ENCODE measurements at regions not wholly inside any gene's neighbourhood (a gene's known extent, or its start where the extent isn't known, plus 50 kb on each side); places are given as distances from the start of the nearest gene placed in this dataset.

DNA sequence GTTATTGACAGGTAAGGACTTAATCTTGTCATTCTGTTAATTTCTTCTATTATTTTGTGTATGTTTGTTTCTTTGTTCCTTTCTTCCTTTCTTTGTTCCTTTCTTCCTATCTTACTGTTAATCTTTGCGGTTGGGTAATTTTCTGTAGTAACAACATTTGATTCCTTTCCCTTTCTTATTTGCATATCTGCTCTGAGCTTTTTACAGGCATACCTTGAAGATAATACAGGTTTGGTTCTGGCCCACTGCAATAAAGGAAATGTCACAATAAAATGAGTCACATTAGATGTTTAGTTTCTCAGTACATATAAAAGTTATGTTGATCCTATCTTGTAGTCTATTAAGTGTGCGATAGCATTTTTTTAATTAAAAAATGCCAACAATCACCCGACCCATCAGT lies 440.7 kb downstream of the NFIB start:
- Mint-ChIP-seq H3K9me3 (peaks cover 12% of the 10 kb centered on the region), H3K4me3 (no peak overlapping the region), H3K27me3 (no peaks in the 10 kb centered on the region), H3K27ac (no peak overlapping the region), H3K36me3 (ENCODE audit: low read depth) (no peaks in the 10 kb centered on the region), H3K4me1 (no peaks in the 10 kb centered on the region)
- ATAC-seq (replicated peaks) = no peak

DNA sequence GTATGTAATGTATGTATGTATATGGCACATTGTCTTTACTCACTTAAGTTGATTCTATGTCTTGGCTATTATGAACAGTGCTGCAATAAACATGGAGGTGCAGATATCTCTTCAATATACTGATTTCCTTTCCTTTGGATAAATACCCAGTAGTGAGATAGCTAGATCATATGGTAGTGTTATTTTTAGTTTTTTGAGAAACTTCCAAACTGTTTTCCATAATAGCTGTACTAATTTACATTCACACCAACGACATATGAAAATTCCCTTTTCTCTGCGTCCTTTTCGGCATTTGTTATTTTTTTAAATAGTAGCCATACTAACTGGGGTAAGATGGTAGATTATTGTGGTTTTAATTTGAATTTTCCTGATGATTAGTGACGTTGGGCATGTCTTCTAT lies 445.6 kb downstream of the NFIB start:
- no peaks in the 10 kb centered on the region for H3K36me3 Mint-ChIP-seq (ENCODE audit: low read depth)
- no peaks in the 10 kb centered on the region for H3K27me3 Mint-ChIP-seq
- ATAC-seq (replicated peaks) = no peak
- H3K4me3 Mint-ChIP-seq = no peak overlapping the region
- H3K4me1 Mint-ChIP-seq = no peaks in the 10 kb centered on the region
- H3K9me3 Mint-ChIP-seq = peaks cover 7% of the 10 kb centered on the region
- no peak overlapping the region for H3K27ac Mint-ChIP-seq

GRCh38 chr9:13865869-13866268 lies 448.1 kb downstream of the NFIB start:
- Mint-ChIP-seq H3K9me3 (peaks cover 4% of the 10 kb centered on the region), H3K27ac (no peak overlapping the region), H3K4me3 (no peak overlapping the region), H3K36me3 (ENCODE audit: low read depth) (no peaks in the 10 kb centered on the region), H3K4me1 (no peaks in the 10 kb centered on the region), H3K27me3 (no peaks in the 10 kb centered on the region)
- no peak for ATAC-seq (replicated peaks)

DNA sequence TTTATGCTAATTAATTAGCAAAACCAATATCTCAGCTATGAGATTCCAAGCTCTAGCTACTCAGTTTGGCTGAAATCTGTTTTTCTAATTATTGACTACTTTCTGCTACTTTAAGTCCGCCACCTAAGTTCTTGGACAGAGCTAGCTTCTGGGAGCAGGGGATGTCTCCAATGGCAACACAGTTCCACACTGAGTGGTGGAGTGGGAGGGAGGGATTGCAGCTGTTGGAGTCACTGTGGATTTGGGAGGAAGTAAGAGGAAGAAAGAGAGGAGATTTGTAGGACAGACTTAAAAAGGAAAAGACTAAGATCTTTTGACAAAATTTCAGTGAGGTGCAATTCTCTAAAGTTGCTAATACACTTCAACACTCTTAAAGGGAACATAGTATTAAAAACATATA lies 450.8 kb downstream of the NFIB start:
- H3K4me1 Mint-ChIP-seq = no peaks in the 10 kb centered on the region
- no peak for ATAC-seq (replicated peaks)
- H3K27me3 Mint-ChIP-seq = no peaks in the 10 kb centered on the region
- no peak overlapping the region for H3K27ac Mint-ChIP-seq
- H3K36me3 Mint-ChIP-seq (ENCODE audit: low read depth) = no peaks in the 10 kb centered on the region
- H3K4me3 Mint-ChIP-seq = no peak overlapping the region
- H3K9me3 Mint-ChIP-seq = peaks cover 4% of the 10 kb centered on the region

DNA sequence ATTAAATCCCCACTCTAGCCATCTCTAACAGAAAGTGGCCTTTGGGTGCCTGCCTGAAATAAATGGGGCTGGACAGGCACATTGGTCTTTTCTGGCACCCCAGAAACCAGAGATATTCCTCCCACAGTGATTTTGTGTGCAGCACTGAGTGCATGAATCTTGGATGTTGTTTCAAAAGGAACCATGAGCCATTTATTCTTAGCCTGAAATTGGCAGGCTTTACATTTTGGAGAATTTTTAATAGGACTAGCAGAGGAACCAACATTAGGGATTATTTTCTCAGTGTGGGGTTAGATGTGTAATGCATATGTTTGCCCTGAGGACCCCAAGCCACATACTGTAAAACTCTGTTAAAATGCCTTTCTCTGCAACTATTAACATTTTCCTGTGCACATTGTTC lies 451.3 kb downstream of the NFIB start:
- Mint-ChIP-seq H3K9me3 (peaks cover 4% of the 10 kb centered on the region), H3K27ac (no peak overlapping the region), H3K4me3 (no peak overlapping the region), H3K4me1 (no peaks in the 10 kb centered on the region), H3K27me3 (no peaks in the 10 kb centered on the region), H3K36me3 (ENCODE audit: low read depth) (no peaks in the 10 kb centered on the region)
- ATAC-seq (replicated peaks) = no peak

GRCh38 chr9:13860946-13861640 lies 452.8 kb downstream of the NFIB start:
- Mint-ChIP-seq H3K4me3 (no peak overlapping the region), H3K27ac (no peak overlapping the region), H3K4me1 (no peaks in the 10 kb centered on the region), H3K36me3 (ENCODE audit: low read depth) (no peaks in the 10 kb centered on the region), H3K27me3 (no peaks in the 10 kb centered on the region), H3K9me3 (peaks cover 13% of the 10 kb centered on the region)
- no peak for ATAC-seq (replicated peaks)

GRCh38 chr9:13860019-13860418 lies 453.9 kb downstream of the NFIB start:
- ATAC-seq (replicated peaks) = no peak
- H3K36me3 Mint-ChIP-seq (ENCODE audit: low read depth) = no peaks in the 10 kb centered on the region
- no peak overlapping the region for H3K27ac Mint-ChIP-seq
- no peaks in the 10 kb centered on the region for H3K4me1 Mint-ChIP-seq
- peaks cover 13% of the 10 kb centered on the region for H3K9me3 Mint-ChIP-seq
- H3K27me3 Mint-ChIP-seq = no peaks in the 10 kb centered on the region
- H3K4me3 Mint-ChIP-seq = no peak overlapping the region

DNA sequence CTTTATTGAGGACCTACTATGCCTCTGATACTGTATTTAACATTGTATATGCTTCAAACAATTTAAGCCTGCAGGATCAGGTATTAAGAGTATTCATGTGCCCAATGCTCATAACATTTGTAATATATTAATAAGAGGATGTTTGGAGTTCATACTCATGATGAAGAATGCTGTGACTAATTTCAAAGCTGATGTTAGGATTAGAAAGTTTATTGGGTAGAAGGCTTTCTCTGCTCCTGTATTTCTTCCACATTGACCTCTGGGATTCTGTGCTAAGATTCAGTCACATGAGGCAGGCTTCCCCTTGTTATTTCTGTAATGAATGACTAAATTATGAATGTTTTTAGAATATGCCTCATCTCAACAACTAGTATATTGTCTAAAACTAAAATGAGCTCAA lies 456.4 kb downstream of the NFIB start:
- peaks cover 9% of the 10 kb centered on the region for H3K9me3 Mint-ChIP-seq
- no peaks in the 10 kb centered on the region for H3K36me3 Mint-ChIP-seq (ENCODE audit: low read depth)
- H3K27ac Mint-ChIP-seq = no peak overlapping the region
- no peaks in the 10 kb centered on the region for H3K4me1 Mint-ChIP-seq
- no peak for ATAC-seq (replicated peaks)
- H3K27me3 Mint-ChIP-seq = no peaks in the 10 kb centered on the region
- H3K4me3 Mint-ChIP-seq = no peak overlapping the region

DNA sequence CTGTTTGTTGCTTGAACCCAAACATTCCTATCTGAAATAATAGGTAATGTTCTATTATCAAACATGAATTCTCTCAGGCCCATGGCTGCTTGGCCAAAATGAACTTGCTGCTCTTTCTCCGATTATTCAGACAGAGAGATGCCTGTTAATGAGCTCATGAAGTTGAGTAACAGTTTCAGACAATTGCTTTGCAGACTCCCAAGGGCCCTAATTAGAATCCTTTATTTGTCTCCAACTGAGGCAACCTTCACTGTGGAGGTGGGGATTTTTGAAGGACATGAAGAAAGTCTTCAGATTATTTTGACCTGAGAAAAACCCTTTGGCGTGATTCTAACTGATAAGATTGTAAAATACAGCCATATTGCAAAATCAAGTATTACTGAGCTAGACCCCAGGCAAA lies 466.7 kb downstream of the NFIB start:
- Mint-ChIP-seq H3K36me3 (ENCODE audit: low read depth) (no peaks in the 10 kb centered on the region), H3K27me3 (no peaks in the 10 kb centered on the region), H3K4me3 (no peak overlapping the region), H3K27ac (no peak overlapping the region), H3K4me1 (no peaks in the 10 kb centered on the region), H3K9me3 (peaks cover 10% of the 10 kb centered on the region)
- ATAC-seq (replicated peaks) = no peak

DNA sequence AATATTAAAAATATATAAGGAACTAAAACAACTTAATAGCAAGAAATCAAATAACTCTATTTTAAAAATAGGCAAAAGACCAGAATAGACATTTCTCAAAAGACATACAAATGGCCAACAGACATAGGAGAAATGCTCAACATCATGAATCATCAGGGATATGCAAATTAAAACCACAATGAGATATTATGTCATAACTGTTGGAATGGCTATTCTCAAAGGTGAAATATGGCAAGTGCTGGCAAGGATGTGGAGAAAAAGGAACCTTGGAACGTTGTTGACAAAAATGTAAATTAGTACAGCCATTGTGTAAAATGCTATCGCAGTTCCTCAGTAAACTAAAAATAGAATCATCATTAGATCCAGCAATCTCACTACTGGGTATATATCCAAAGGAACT lies 468.5 kb downstream of the NFIB start:
- H3K27ac Mint-ChIP-seq = no peak overlapping the region
- no peak for ATAC-seq (replicated peaks)
- no peaks in the 10 kb centered on the region for H3K4me1 Mint-ChIP-seq
- H3K4me3 Mint-ChIP-seq = no peak overlapping the region
- H3K27me3 Mint-ChIP-seq = no peaks in the 10 kb centered on the region
- no peaks in the 10 kb centered on the region for H3K36me3 Mint-ChIP-seq (ENCODE audit: low read depth)
- peaks cover 10% of the 10 kb centered on the region for H3K9me3 Mint-ChIP-seq

DNA sequence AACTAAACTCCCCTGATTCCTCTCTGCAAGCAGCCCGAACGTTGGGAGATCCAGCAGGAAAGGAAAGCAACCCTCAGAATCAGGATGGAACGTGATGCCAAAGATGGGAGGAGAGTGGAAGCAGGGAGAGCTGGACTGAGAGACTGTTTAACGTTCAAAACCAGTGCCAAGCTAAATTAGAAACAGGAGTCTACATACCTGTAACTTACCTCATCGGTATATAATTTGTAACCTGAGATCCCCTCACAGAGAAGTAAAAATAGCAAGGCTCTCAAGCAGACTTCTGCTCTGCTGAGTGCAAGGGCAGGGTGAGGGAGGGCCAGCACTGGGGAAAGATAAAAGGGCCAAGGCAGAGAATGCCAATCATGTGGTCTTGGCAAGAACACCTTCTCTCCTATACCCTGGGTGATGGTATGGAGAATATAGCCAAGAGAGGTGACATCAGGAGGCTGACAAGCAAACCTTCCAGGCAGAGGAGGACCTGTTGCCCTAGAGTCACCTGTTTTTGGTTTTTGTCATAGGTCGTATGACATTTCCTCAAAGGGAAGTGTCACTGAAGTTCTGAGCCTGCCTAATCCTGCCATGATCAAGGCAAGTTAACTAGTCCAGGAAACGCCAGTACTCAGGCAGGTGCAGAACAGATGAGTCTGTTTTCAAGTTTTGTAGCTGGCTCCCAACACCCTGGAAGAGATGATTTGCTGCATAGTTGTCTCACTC lies 472.0 kb downstream of the NFIB start:
- no peaks in the 10 kb centered on the region for H3K36me3 Mint-ChIP-seq (ENCODE audit: low read depth)
- H3K4me3 Mint-ChIP-seq = no peak overlapping the region
- no peak for ATAC-seq (replicated peaks)
- no peak overlapping the region for H3K27ac Mint-ChIP-seq
- peaks cover 10% of the 10 kb centered on the region for H3K9me3 Mint-ChIP-seq
- no peaks in the 10 kb centered on the region for H3K27me3 Mint-ChIP-seq
- no peaks in the 10 kb centered on the region for H3K4me1 Mint-ChIP-seq

- no peaks in the 10 kb centered on the region for H3K36me3 Mint-ChIP-seq (ENCODE audit: low read depth)
- H3K9me3 Mint-ChIP-seq = peaks cover 25% of the 10 kb centered on the region
- H3K4me1 Mint-ChIP-seq = no peaks in the 10 kb centered on the region
- no peak overlapping the region for H3K27ac Mint-ChIP-seq
- H3K4me3 Mint-ChIP-seq = no peak overlapping the region
- no peak for ATAC-seq (replicated peaks)
- H3K27me3 Mint-ChIP-seq = no peaks in the 10 kb centered on the region
Observed at GRCh38 chr9:13832446-13832845, 481.5 kb downstream of the NFIB start.

DNA sequence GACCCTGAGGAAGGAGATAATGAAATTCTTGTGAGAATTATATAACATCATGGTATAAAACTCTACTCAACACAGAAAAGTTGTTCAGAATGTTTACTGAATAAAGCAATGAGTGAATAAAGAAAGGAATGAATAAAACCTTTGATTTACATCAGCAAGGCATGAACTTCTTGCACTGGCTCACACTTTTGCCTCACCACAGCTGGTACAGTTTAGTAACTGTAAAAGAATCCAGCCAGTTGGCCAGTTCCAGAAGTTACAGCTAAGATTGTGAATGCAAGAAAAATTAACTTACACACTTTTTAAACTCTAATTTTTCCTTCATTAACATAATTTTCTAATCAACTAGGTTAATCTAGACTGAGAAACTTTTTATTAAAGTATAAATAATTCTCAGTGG lies 490.9 kb downstream of the NFIB start:
- Mint-ChIP-seq H3K4me3 (no peak overlapping the region), H3K9me3 (peaks cover 7% of the 10 kb centered on the region), H3K27me3 (no peaks in the 10 kb centered on the region), H3K4me1 (no peaks in the 10 kb centered on the region), H3K27ac (no peak overlapping the region), H3K36me3 (ENCODE audit: low read depth) (no peaks in the 10 kb centered on the region)
- no peak for ATAC-seq (replicated peaks)

- Mint-ChIP-seq H3K36me3 (ENCODE audit: low read depth) (no peaks in the 10 kb centered on the region), H3K9me3 (peaks cover 15% of the 10 kb centered on the region), H3K27me3 (no peaks in the 10 kb centered on the region), H3K27ac (no peak overlapping the region), H3K4me3 (no peak overlapping the region), H3K4me1 (no peaks in the 10 kb centered on the region)
- no peak for ATAC-seq (replicated peaks)
Observed at GRCh38 chr9:13817754-13818278, 496.1 kb downstream of the NFIB start.

DNA sequence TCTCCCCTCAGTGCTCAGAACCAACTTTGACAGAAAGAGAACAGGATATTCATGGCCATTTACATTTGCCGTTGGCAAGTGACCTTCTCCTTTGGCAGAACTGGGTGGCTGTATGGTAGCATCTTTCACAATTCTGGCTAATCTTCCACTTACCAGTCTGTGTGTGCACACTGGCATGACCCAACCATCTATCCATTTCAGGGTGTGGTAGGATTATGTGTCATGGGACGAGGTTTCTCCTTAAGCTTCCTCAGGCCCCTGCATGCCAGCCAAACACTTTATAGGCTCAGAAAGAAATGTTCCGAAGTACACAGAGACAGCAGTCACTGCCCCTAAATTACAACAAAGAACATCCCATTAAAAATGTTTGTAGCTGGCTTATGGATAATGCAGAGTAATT lies 497.1 kb downstream of the NFIB start:
- Mint-ChIP-seq H3K27ac (no peak overlapping the region), H3K27me3 (no peaks in the 10 kb centered on the region), H3K36me3 (ENCODE audit: low read depth) (no peaks in the 10 kb centered on the region), H3K4me3 (no peak overlapping the region), H3K4me1 (no peaks in the 10 kb centered on the region), H3K9me3 (peaks cover 17% of the 10 kb centered on the region)
- no peak for ATAC-seq (replicated peaks)

All from activated T-helper 17 cell treated with anti-CD3 and anti-CD28 coated beads, Interleukin-2, amount 50 U/mL, for 72 hours (primary cell).